Memory B cell (primary cell): ENCODE measurements at regions not wholly inside any gene's neighbourhood (a gene's known extent, or its start where the extent isn't known, plus 50 kb on each side); places are given as distances from the start of the nearest gene placed in this dataset.

Experiments
- ATAC-seq: fragments of 150-1000 bp; cut with Tn5 transposase; 2 replicates; pipeline ENCODE4 v1.10.0; 2021; ENCODE audit warnings: low read depth, mild to moderate bottlenecking, moderate library complexity
- DNase-seq, 2 donors: peaks; one replicate each; pipeline ENCODE4 v3.0.0; 2022; ENCODE audit warnings: low spot score in 2 of 2
- H3K27ac Mint-ChIP-seq: one replicate; pipeline ENCODE4 v1.8.0; 2022; ENCODE audit warnings: mild to moderate bottlenecking, moderate library complexity, mixed read lengths
- H3K27me3 Mint-ChIP-seq: one replicate; pipeline ENCODE4 v1.8.0; 2022; ENCODE audit warnings: mixed read lengths
- H3K36me3 Mint-ChIP-seq: one replicate; pipeline ENCODE4 v1.8.0; 2022; ENCODE audit warnings: mild to moderate bottlenecking, mixed read lengths
- H3K4me1 Mint-ChIP-seq: one replicate; pipeline ENCODE4 v1.8.0; 2022; ENCODE audit warnings: mixed read lengths
- H3K4me3 Mint-ChIP-seq: one replicate; pipeline ENCODE4 v1.8.0; 2022; ENCODE audit warnings: mild to moderate bottlenecking, moderate library complexity, mixed read lengths
- H3K9me3 Mint-ChIP-seq: one replicate; pipeline ENCODE4 v1.8.0; 2022; ENCODE audit warnings: mixed read lengths

GRCh38 chr18:43507842-43508481 lies 230.7 kb upstream of the SYT4 start:
- Mint-ChIP-seq H3K27me3 (no peaks in the 10 kb centered on the region), H3K9me3 (peaks cover 8% of the 10 kb centered on the region), H3K27ac (no peak overlapping the region), H3K4me3 (no peak overlapping the region), H3K36me3 (peaks cover 2% of the 10 kb centered on the region), H3K4me1 (no peaks in the 10 kb centered on the region)
- ATAC-seq (no peak), DNase-seq (no peak)

- no peaks in the 10 kb centered on the region for H3K36me3 Mint-ChIP-seq
- no peaks in the 10 kb centered on the region for H3K4me1 Mint-ChIP-seq
- peaks cover 7% of the 10 kb centered on the region for H3K9me3 Mint-ChIP-seq
- H3K27me3 Mint-ChIP-seq: no peaks in the 10 kb centered on the region
- no peak overlapping the region for H3K4me3 Mint-ChIP-seq
- no peak for DNase-seq
- ATAC-seq: no peak
- no peak overlapping the region for H3K27ac Mint-ChIP-seq
These were observed 237.5 kb upstream of the SYT4 start for GRCh38 chr18:43514747-43515146.

- Mint-ChIP-seq H3K27ac (no peak overlapping the region), H3K9me3 (peaks cover 5% of the 10 kb centered on the region), H3K27me3 (no peaks in the 10 kb centered on the region), H3K4me1 (no peaks in the 10 kb centered on the region), H3K4me3 (no peak overlapping the region), H3K36me3 (no peaks in the 10 kb centered on the region)
- DNase-seq (no peak), ATAC-seq (no peak)
These were observed 238.2 kb upstream of the SYT4 start for GRCh38 chr18:43515481-43515880.

DNA sequence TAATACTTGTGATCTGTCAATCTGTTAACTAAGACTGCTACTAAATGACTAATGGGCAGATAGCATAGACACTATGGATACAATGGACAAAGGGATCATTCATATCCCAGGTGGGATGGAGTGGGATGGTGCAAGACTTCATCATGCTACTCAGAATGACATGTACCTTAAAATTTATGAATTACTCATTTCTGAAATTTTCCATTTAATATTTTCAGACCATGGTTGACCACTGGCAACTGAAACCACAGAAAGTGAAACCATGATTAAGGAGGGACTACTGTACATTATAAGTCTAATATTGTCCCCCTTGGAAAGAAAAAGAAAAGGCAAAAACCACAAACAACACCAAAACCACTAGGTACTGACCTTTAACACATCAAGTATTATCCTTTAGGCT lies 247.0 kb upstream of the SYT4 start:
- Mint-ChIP-seq H3K27ac (no peak overlapping the region), H3K36me3 (no peaks in the 10 kb centered on the region), H3K27me3 (no peaks in the 10 kb centered on the region), H3K4me3 (no peak overlapping the region), H3K4me1 (no peaks in the 10 kb centered on the region), H3K9me3 (no peaks in the 10 kb centered on the region)
- ATAC-seq (no peak), DNase-seq (no peak)

DNA sequence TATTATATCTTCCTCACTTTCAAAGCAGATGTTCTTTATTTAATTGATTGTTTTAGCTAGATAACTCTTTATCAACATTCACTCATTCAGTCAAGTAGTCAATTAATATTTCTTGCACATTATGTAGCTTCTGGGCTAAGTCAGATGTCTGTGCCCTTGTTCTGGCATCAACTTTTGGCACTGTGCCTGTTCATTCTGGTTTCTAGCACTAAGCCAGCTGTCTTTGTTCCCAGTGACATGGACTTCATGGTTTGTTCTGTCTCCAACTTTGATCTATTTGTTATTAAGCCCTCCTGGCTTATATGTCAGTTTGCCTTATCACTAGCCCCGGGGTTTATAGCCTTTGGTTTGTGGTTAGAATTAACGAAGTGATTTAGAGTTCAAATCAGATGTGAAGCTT lies 247.9 kb upstream of the SYT4 start:
- no peak for ATAC-seq
- Mint-ChIP-seq H3K4me1 (no peaks in the 10 kb centered on the region), H3K27ac (no peak overlapping the region), H3K4me3 (no peak overlapping the region), H3K27me3 (no peaks in the 10 kb centered on the region), H3K36me3 (no peaks in the 10 kb centered on the region), H3K9me3 (no peaks in the 10 kb centered on the region)
- DNase-seq: no peak

DNA sequence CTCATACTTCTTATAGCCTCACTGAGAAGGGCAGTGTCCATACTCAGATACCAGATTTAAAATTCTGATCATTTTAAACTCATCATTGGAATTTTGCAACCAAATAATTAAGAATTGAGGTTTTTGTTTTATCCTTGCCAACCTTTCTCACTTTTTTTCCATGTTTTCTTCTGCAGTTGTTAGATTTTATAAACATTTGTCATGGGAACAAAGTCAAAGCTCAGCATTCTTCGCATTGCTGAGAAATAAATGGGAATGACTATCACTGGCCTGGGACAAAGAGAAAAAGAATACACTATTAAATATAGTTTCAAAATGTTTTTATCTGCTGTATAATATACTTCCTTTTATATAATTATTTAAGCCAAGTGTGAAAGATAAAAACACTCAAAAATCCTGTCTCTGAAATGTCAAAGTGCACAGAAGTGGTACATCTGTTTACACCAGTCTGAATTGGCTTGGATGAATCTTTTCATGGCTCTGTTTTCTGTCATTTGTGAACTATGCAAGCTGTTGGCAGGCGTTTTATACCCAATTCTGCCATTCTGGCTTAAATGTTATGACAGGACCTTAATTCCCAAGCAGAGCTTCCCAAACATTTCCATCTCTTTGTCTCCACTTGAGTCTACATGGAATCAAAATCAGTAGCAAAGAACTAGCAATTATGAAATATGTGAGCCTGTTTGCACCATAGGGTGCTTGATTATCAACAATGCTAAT lies 249.3 kb upstream of the SYT4 start:
- H3K9me3 Mint-ChIP-seq: no peaks in the 10 kb centered on the region
- no peaks in the 10 kb centered on the region for H3K27me3 Mint-ChIP-seq
- DNase-seq (no peak), ATAC-seq (no peak)
- no peak overlapping the region for H3K4me3 Mint-ChIP-seq
- no peak overlapping the region for H3K27ac Mint-ChIP-seq
- no peaks in the 10 kb centered on the region for H3K4me1 Mint-ChIP-seq
- H3K36me3 Mint-ChIP-seq: no peaks in the 10 kb centered on the region

- H3K36me3 Mint-ChIP-seq: no peaks in the 10 kb centered on the region
- H3K27ac Mint-ChIP-seq: no peak overlapping the region
- no peaks in the 10 kb centered on the region for H3K4me1 Mint-ChIP-seq
These were observed 254.1 kb upstream of the SYT4 start for GRCh38 chr18:43531438-43531837.

DNA sequence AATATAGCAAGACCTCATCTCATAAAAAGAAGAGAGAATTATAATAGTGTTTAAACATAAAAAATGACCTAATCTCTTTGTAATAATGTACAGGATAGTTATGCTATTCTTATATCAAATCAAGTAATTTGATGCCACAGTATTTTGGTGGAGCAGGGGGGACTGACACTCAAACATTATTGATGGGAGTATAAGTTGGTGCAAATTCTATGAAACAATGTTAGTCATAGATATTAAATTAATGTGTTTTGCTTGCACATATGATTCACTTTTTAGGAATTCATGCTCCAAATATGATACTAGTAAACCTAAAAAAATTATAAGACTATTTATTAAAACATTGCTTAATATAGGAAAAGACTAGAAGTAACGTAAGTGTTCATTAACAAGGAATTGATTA lies 256.1 kb upstream of the SYT4 start:
- Mint-ChIP-seq H3K4me1 (no peaks in the 10 kb centered on the region), H3K36me3 (no peaks in the 10 kb centered on the region), H3K27ac (no peak overlapping the region), H3K9me3 (peaks cover 7% of the 10 kb centered on the region), H3K4me3 (no peak overlapping the region), H3K27me3 (no peaks in the 10 kb centered on the region)
- DNase-seq (no peak), ATAC-seq (no peak)

More at GRCh38 chr18:43531438-43531837, 254.1 kb upstream of the SYT4 start:
- H3K27me3 Mint-ChIP-seq: no peaks in the 10 kb centered on the region
- DNase-seq (no peak), ATAC-seq (no peak)
- no peak overlapping the region for H3K4me3 Mint-ChIP-seq
- H3K9me3 Mint-ChIP-seq: peaks cover 4% of the 10 kb centered on the region

- Mint-ChIP-seq H3K4me3 (no peak overlapping the region), H3K27me3 (no peaks in the 10 kb centered on the region), H3K9me3 (peaks cover 7% of the 10 kb centered on the region), H3K27ac (no peak overlapping the region), H3K36me3 (no peaks in the 10 kb centered on the region), H3K4me1 (no peaks in the 10 kb centered on the region)
- DNase-seq (no peak), ATAC-seq (no peak)
These were observed 257.2 kb upstream of the SYT4 start for GRCh38 chr18:43534511-43534910.

GRCh38 chr18:43539862-43540261 lies 262.6 kb upstream of the SYT4 start:
- Mint-ChIP-seq H3K27me3 (no peaks in the 10 kb centered on the region), H3K4me3 (no peak overlapping the region), H3K36me3 (no peaks in the 10 kb centered on the region), H3K27ac (no peak overlapping the region), H3K4me1 (no peaks in the 10 kb centered on the region), H3K9me3 (peaks cover 10% of the 10 kb centered on the region)
- ATAC-seq: no peak
- no peak for DNase-seq

DNA sequence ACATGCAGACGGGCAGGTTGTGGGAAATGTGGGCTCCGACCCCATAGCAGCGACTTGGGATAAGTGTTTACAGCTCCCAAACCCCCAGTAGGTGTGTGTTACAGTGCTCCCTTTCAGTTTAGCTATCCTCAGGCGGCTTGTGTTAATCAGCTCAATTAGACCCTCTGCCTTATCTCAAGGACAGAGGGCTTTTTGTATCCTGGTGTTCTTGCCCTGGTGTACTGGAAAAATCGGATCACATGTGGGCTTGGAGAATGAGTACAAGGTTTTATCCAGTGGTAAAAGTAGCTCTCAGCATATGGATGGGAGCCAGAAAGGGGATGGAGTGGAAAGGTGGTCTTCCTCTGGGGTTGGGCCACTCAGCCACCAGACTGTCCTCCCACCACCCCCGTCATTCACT lies 264.7 kb upstream of the SYT4 start:
- DNase-seq (no peak), ATAC-seq (no peak)
- no peaks in the 10 kb centered on the region for H3K36me3 Mint-ChIP-seq
- H3K9me3 Mint-ChIP-seq: peaks cover 3% of the 10 kb centered on the region
- H3K27ac Mint-ChIP-seq: no peak overlapping the region
- H3K4me1 Mint-ChIP-seq: no peaks in the 10 kb centered on the region
- H3K27me3 Mint-ChIP-seq: no peaks in the 10 kb centered on the region
- no peak overlapping the region for H3K4me3 Mint-ChIP-seq

DNA sequence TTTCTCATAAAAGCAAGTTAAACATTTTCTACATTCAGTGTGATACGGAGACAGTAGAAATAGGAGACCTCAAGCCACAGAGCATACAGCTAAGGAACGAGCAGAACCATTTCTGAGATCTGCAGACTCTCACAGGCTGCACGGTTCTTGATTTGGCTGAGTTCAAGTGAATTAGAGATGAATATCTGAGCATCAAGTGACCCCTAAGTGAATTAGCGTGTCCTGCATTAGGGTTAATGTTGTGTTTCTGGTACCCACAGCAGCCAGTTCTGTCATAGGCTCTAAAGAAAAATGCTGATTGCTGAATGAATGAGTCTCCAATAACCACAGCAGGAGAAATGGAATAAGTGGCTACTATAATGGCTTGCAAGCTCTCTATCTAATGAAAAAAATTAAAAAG lies 265.9 kb upstream of the SYT4 start:
- H3K4me1 Mint-ChIP-seq: no peaks in the 10 kb centered on the region
- no peak for ATAC-seq
- peaks cover 3% of the 10 kb centered on the region for H3K9me3 Mint-ChIP-seq
- no peak overlapping the region for H3K27ac Mint-ChIP-seq
- no peaks in the 10 kb centered on the region for H3K27me3 Mint-ChIP-seq
- no peak overlapping the region for H3K4me3 Mint-ChIP-seq
- DNase-seq: no peak
- H3K36me3 Mint-ChIP-seq: no peaks in the 10 kb centered on the region

GRCh38 chr18:43547456-43547855 lies 270.2 kb upstream of the SYT4 start:
- no peaks in the 10 kb centered on the region for H3K4me1 Mint-ChIP-seq
- ATAC-seq: no peak
- no peak overlapping the region for H3K4me3 Mint-ChIP-seq
- DNase-seq: no peak
- H3K36me3 Mint-ChIP-seq: no peaks in the 10 kb centered on the region
- peaks cover 10% of the 10 kb centered on the region for H3K9me3 Mint-ChIP-seq
- H3K27me3 Mint-ChIP-seq: no peaks in the 10 kb centered on the region
- H3K27ac Mint-ChIP-seq: no peak overlapping the region

GRCh38 chr18:43559507-43559906 lies 282.2 kb upstream of the SYT4 start:
- H3K4me3 Mint-ChIP-seq: no peak overlapping the region
- peaks cover 1% of the 10 kb centered on the region for H3K27me3 Mint-ChIP-seq
- ATAC-seq (no peak), DNase-seq (no peak)
- no peaks in the 10 kb centered on the region for H3K4me1 Mint-ChIP-seq
- H3K36me3 Mint-ChIP-seq: no peaks in the 10 kb centered on the region
- H3K9me3 Mint-ChIP-seq: peaks cover 3% of the 10 kb centered on the region
- no peak overlapping the region for H3K27ac Mint-ChIP-seq

- Mint-ChIP-seq H3K9me3 (no peaks in the 10 kb centered on the region), H3K27me3 (peaks cover 3% of the 10 kb centered on the region), H3K27ac (no peak overlapping the region), H3K36me3 (no peaks in the 10 kb centered on the region), H3K4me3 (no peak overlapping the region), H3K4me1 (no peaks in the 10 kb centered on the region)
- ATAC-seq (no peak), DNase-seq (no peak)
These were observed 286.5 kb upstream of the SYT4 start for GRCh38 chr18:43563780-43564179.
